HG02970 (cell line): ENCODE measurements at regions not wholly inside any gene's neighbourhood (a gene's known extent, or its start where the extent isn't known, plus 50 kb on each side); places are given as distances from the start of the nearest gene placed in this dataset.

Experiments used
- ATAC-seq: cut with Tn5 transposase; IDR thresholded peaks from one replicate; pipeline ENCODE4 v1.9.1; 2021; ENCODE audit warnings: mild to moderate bottlenecking, moderate library complexity, moderate number of reproducible peaks; ENCODE audit not compliant: unreplicated experiment, low FRiP score

DNA sequence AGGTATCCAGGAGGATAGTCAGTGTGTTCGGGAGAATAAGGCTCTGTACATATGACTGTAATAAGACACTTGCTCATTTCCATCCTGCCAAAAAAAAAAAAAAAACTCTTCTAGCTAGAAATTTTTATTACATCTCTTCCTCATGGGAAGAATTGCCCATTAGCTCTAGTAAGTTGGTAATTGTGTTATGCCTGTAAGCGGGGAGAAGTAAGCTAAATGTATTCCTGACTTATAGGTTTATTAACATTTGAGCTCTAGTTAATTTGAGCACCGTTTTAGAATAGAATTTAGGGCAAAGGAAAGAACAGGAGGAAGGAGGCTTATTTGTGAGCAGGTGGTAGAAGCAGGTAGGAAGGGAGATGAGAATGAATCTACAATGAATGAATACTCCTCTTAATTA lies 1210.6 kb downstream of the SORCS1 start:
- ATAC-seq = no peak

DNA sequence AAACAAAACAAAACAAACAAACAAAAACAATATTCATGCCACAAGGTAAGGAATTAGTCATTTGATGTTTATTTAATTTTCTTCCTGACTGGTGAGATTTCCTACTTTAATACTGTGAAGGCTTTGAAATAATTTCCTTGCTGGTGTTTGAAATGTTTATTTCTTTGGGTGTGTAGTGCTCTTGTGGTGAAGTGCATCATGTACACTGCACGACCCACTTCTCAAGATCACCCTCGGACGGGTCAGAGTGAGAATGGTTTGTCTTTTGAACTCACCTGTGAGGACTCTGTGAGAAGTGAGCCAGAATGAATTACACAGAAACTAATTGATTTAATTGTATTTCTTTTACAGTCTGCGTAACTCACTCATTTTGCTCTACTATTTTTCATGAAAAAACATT lies 1211.5 kb downstream of the SORCS1 start:
- no peak for ATAC-seq

- ATAC-seq = peak; percentile 86
Measured at GRCh38 chr10:105952153-105952552, 1212.4 kb downstream of the SORCS1 start.

DNA sequence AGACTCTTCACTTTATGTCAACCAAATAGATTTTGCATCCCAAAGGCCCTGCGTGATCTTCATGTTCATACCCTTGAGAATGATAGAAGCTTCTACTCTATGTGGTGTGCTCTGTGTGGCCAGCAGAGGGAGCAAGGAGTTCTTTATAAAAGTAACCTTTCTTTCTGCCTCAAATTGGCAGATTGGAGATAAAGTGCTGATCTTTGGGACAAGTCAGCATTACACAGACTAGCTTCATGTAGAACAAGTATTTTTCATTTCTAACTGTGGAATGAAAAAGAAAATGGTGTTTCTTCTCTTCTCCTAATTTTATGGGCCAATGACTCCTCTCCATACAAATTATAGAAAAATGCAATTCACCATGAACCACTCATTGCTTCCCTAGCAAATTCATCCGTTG lies 1214.1 kb downstream of the SORCS1 start:
- no peak for ATAC-seq

DNA sequence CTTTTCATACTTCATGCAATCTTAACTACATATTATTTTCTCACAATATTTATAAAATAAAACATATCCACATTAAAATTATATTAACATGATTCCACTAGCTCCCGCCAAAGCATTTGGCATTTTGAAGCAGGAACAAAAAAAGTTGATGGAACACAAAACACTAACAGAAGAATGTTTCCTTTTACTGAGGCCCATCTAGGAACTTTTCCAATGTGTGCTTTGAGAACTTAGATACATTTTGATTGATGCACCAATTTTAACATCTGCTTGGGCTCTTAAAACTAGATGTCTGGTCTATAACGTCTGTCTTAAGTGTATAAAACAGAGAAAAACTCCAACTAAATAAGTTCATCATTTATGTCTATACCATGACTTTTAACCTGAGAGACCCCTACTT lies 1214.8 kb downstream of the SORCS1 start:
- no peak for ATAC-seq

GRCh38 chr10:105925045-105925785 lies 1239.3 kb downstream of the SORCS1 start:
- ATAC-seq = no peak

DNA sequence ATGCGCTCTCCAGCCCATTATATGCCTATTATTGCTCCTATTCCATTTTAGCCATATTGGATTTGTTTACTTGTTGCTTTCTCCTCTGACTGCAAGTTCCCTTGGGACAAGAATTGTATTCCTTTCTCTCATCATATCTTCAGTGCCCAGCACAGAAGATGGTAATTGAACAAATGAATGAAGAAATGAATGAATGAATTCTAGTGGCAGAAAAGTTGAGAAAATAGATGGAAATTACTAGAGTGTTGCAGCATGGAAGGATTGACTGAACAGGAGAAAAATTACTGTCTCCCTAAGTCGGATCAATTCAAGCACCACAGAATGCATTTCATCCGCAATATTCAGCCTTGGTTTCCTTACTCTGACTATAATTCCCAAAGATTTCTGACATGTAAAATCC lies 1243.2 kb downstream of the SORCS1 start:
- no peak for ATAC-seq

DNA sequence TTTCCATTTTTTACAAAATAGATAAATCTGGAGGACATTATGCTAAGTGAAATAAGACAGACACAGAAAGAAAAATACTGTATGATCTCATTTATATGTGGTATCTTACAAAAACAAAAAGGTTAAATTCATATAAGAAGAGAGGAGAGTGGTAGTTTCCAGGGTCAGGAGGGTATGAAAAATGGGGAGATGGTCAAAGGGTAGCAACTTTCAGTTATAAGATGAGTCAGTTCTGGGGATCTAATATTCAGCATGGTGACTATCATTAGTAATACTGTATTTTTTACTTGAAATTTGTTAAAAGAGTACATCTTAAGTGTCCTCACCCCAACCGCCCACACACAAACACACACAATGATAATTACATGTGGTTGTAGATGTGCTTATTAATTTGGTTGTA lies 1250.1 kb downstream of the SORCS1 start:
- ATAC-seq = no peak

- no peak for ATAC-seq
Measured at GRCh38 chr10:105908701-105909100, 1255.8 kb downstream of the SORCS1 start.

- ATAC-seq = no peak
Measured at GRCh38 chr10:105885495-105885894, 1244.4 kb downstream of the SORCS3 start.

- no peak for ATAC-seq
Measured at GRCh38 chr10:105879401-105879800, 1238.3 kb downstream of the SORCS3 start.

DNA sequence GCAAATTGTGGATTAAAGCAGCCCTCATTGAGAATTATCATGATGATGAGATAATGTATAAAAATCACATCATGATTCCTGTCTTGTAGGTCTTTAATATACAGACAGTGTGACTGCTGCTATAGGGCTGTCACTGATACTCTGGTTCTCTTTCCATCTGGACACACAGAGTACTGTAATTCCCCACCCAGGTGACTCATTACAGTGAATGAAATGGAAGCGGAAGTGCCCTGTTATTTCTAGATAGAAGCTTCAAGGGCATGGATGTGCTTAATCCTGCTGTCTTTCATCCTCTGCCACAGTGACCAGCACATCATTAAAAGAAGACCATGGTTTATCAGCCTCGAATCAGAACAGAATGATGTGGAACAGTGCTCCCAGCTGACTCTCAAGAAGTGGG lies 1234.0 kb downstream of the SORCS3 start:
- ATAC-seq = no peak

DNA sequence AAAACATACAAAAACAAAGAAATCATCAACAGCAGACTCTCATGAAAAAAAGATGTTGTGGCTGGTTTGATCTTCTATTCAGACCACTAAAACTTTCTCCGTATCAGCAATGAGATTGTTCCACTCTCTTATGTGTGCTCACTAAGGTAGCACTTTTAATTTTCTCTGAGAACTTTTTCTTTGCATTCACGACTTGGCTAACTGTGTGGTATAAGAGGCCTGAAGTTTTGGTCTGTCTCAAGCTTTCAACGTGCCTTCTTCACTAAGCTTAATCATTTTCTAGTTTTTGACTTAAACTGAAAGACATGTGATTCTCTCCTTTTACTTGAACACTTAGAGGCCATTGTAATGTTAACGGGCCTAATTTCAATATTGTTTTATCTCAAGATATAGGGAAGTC lies 1231.6 kb downstream of the SORCS3 start:
- ATAC-seq = no peak

DNA sequence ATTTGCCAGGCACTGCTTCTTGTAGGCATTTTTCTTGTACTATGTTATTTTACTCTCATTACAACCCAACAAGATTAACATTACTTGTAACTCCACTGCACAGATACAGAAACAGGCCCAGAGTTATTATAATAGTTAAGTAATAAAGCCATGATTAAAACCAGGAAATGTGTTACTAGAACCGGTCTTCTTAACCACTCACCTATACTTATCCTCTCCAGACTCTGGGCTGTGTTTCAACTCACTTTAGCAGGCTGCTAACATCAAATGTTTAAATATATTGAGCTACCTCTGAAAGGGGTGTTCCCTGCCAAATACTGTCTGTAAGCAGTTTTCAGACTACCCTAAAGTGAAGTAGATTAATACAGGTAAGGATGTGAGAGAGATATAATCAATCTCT lies 1227.8 kb downstream of the SORCS3 start:
- ATAC-seq = no peak

GRCh38 chr10:105864854-105865253 lies 1223.8 kb downstream of the SORCS3 start:
- ATAC-seq = no peak

DNA sequence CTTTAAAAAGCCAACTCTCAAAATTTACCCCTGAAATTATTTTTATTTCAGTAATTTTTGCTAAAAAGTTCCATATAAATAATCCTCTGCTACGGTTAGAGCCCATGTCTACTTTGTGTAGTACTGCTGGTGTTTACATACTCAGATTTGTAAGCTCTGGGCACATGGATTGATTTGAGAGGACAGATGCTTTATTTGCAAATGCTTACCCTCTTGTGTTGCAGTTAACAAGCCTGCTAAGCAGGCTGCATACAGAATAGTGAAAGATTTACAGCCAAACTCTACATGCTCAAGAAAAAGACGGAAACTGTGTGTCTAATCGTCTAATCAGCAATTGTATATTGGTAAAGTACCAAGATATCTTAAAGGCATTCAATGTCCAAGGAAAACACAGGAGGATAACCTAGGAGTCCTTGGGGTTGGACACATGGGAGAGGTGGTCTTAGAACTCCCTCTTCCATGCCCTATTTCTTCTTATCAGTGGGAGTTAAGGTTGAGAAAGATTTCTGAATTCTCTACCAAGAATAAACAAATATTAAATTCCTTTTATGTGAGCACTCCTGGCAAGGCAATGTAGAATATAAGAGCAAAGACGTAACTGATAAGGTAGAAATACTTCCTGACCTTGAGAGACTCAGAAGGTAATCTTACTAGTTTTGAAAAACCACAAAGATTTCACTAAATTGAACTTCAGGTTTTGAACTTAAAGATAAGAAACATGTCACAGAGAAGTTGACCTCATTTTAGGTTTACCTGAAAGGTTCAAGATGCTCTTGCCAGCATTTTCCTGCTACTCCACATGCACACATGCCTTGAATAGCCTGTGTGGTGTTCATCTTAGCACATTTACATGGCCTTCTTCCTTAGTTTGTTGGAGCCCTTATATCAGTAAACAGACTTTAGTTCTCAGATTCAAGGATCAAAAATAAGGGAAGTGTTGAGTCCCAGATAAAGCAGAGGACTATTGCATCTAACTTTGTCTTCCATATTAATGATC lies 1216.5 kb downstream of the SORCS3 start:
- no peak for ATAC-seq

- no peak for ATAC-seq
Measured at GRCh38 chr10:105855791-105856190, 1214.7 kb downstream of the SORCS3 start.

GRCh38 chr10:105844676-105845570 lies 1203.8 kb downstream of the SORCS3 start:
- ATAC-seq = no peak

- no peak for ATAC-seq
Measured at GRCh38 chr10:105844241-105844640, 1203.2 kb downstream of the SORCS3 start.

GRCh38 chr10:105843786-105844185 lies 1202.7 kb downstream of the SORCS3 start:
- no peak for ATAC-seq
